Stomach (tissue), 4 donors: ENCODE measurements at regions not wholly inside any gene's neighbourhood (a gene's known extent, or its start where the extent isn't known, plus 50 kb on each side); places are given as distances from the start of the nearest gene placed in this dataset.

ENCODE experiments used
- POLR2AphosphoS5 ChIP-seq, 3 donors: sonication (generic); formaldehyde crosslinking; IDR thresholded peaks; one replicate each; pipeline ENCODE4 v1.6.1; 2016; ENCODE audit warnings: antibody characterized with exemption in 3 of 3
- TF ChIP-seq, protein P1 (sequence below), 7 experiments: fragments of 450-650 bp in 4 of 7; fragments of 200-600 bp in 3 of 7; sonication (generic) in 3 of 7; IDR thresholded peaks; one replicate each; pipeline ENCODE4 v1.5.1; 2016 to 2019; ENCODE audit warnings: antibody characterized with exemption in 7 of 7, control low read depth in 2 of 7, mild to moderate bottlenecking in 1 of 7

DNA sequence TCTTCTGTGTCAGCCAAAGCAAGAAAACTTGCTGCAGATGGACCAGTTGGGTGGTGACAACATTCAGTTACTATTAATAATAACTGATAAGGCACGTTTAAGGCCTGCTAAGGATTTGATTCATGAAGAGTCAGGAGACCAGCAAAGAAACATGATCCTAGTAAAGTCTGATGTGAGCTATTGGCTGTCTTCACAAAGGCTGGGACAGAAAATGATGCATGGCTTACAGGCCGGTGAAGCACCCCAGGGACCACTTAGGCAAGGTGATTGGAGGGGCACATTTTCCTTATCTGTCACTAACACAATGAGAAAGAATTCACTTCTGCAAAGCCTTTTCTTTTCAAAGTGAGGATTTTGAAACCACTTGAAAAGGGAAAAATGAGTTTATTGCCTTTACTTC is 65.4 kb upstream of the TRPC3 start:
- TF ChIP-seq, protein P1, sequence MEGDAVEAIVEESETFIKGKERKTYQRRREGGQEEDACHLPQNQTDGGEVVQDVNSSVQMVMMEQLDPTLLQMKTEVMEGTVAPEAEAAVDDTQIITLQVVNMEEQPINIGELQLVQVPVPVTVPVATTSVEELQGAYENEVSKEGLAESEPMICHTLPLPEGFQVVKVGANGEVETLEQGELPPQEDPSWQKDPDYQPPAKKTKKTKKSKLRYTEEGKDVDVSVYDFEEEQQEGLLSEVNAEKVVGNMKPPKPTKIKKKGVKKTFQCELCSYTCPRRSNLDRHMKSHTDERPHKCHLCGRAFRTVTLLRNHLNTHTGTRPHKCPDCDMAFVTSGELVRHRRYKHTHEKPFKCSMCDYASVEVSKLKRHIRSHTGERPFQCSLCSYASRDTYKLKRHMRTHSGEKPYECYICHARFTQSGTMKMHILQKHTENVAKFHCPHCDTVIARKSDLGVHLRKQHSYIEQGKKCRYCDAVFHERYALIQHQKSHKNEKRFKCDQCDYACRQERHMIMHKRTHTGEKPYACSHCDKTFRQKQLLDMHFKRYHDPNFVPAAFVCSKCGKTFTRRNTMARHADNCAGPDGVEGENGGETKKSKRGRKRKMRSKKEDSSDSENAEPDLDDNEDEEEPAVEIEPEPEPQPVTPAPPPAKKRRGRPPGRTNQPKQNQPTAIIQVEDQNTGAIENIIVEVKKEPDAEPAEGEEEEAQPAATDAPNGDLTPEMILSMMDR (IDR thresholded peaks at IDR 0.05): no peak
- no peak for TF ChIP-seq POLR2AphosphoS5 (IDR thresholded peaks at IDR 0.05)
